Stomach (tissue), 8 donors: ENCODE measurements at regions not wholly inside any gene's neighbourhood (a gene's known extent, or its start where the extent isn't known, plus 50 kb on each side); places are given as distances from the start of the nearest gene placed in this dataset.

Experiments
- DNase-seq, 2 donors: peaks; one replicate each; pipeline versions ENCODE4 v3.0.0 to v3.0.0-alpha.2; 2013 to 2019
- H3K27ac ChIP-seq, 5 donors: fragments of 200-600 bp in 4 of 5; sonication (generic) in 4 of 5; one replicate each; pipeline ENCODE4 v1.5.1; 2013 to 2019; ENCODE audit warnings: mild to moderate bottlenecking in 1 of 5, moderate library complexity in 1 of 5
- H3K27me3 ChIP-seq, 3 donors: fragments of 200-600 bp; sonication (generic); one replicate each; pipeline ENCODE4 v1.5.1; 2017 to 2019; ENCODE audit warnings: mixed run types in 1 of 3
- H3K36me3 ChIP-seq, 4 donors: fragments of 200-600 bp; sonication (generic); 1 replicate in 3 of 4; 2 replicates in 1 of 4; pipeline ENCODE4 v1.5.1; 2016 to 2019
- H3K4me1 ChIP-seq, 4 donors: fragments of 200-600 bp; sonication (generic); one replicate each; pipeline ENCODE4 v1.5.1; 2016 to 2019
- H3K4me3 ChIP-seq, 4 donors: fragments of 200-600 bp; sonication (generic) in 3 of 4; one replicate each; pipeline ENCODE4 v1.5.1; 2016 to 2019; ENCODE audit warnings: mild to moderate bottlenecking in 1 of 4
- H3K9me3 ChIP-seq, 4 donors: fragments of 200-600 bp; sonication (generic); one replicate each; pipeline ENCODE4 v1.5.1; 2016 to 2019
- EP300 ChIP-seq: sonication (generic); formaldehyde crosslinking; IDR thresholded peaks from one replicate; pipeline ENCODE4 v1.6.1; 2017; ENCODE audit warnings: antibody characterized with exemption
- POLR2A ChIP-seq, 4 donors: fragments of 450-650 bp; IDR thresholded peaks; one replicate each; pipeline ENCODE4 v1.6.1; 2016; ENCODE audit warnings: antibody characterized with exemption in 4 of 4, control low read depth in 2 of 4, mild to moderate bottlenecking in 1 of 4, moderate library complexity in 1 of 4
- POLR2AphosphoS5 ChIP-seq, 3 donors: sonication (generic); formaldehyde crosslinking; IDR thresholded peaks; one replicate each; pipeline ENCODE4 v1.6.1; 2016; ENCODE audit warnings: antibody characterized with exemption in 3 of 3
- WGBS, 5 donors: extraction: QIAGEN DNeasy Blood & Tissue Kit in 3 of 5; methylation state at CpG; one replicate each; pipeline versions ENCODE4 v1.1.5 to v1.1.7; 2013 to 2018; 5-methylcytosine and 5-hydroxymethylcytosine counted together
- intact Hi-C: fragments of 100-400 bp; cut with DNase I; formaldehyde crosslinking; loops from one replicate; pipeline ENCODE4 v1.15.1; 2023; ENCODE audit warnings: low total_unique reads
- small RNA-seq, 4 donors: library from RNA; depleted of rRNA; stranded (forward); fragments of <200 nt; gene quantifications; one replicate each; pipeline ENCODE3, GENCODE V24; 2016
- TF ChIP-seq, protein P1 (sequence below), 7 experiments: fragments of 450-650 bp in 4 of 7; fragments of 200-600 bp in 3 of 7; sonication (generic) in 3 of 7; IDR thresholded peaks; one replicate each; pipeline ENCODE4 v1.5.1; 2016 to 2019; ENCODE audit warnings: antibody characterized with exemption in 7 of 7, control low read depth in 2 of 7, mild to moderate bottlenecking in 1 of 7
- donor health status: healthy with polysubstance abuse.
- donor health status: Bipolar disorder and iron deficiency.
- donor health status: healthy.

GRCh38 chr20:40977218-40977617, 51.4 kb upstream of the TOP1 start:
- DNase-seq: no peak
- Histone ChIP-seq H3K27ac (no peak overlapping the region), H3K9me3 (peaks cover 4 to 19% (median 13%) of the 10 kb centered on the region in 4 donors), H3K4me3 (no peak overlapping the region), H3K36me3 (no peaks in the 10 kb centered on the region), H3K4me1 (no peaks in the 10 kb centered on the region), H3K27me3 (no peaks in the 10 kb centered on the region)
- no peak for TF ChIP-seq POLR2A (IDR thresholded peaks at IDR 0.05)
- TF ChIP-seq, protein P1, sequence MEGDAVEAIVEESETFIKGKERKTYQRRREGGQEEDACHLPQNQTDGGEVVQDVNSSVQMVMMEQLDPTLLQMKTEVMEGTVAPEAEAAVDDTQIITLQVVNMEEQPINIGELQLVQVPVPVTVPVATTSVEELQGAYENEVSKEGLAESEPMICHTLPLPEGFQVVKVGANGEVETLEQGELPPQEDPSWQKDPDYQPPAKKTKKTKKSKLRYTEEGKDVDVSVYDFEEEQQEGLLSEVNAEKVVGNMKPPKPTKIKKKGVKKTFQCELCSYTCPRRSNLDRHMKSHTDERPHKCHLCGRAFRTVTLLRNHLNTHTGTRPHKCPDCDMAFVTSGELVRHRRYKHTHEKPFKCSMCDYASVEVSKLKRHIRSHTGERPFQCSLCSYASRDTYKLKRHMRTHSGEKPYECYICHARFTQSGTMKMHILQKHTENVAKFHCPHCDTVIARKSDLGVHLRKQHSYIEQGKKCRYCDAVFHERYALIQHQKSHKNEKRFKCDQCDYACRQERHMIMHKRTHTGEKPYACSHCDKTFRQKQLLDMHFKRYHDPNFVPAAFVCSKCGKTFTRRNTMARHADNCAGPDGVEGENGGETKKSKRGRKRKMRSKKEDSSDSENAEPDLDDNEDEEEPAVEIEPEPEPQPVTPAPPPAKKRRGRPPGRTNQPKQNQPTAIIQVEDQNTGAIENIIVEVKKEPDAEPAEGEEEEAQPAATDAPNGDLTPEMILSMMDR (IDR thresholded peaks at IDR 0.05): no peak
- TF ChIP-seq POLR2AphosphoS5 (IDR thresholded peaks at IDR 0.05): no peak
- TF ChIP-seq EP300: no peak
- intact Hi-C loops: no loop called here

DNA sequence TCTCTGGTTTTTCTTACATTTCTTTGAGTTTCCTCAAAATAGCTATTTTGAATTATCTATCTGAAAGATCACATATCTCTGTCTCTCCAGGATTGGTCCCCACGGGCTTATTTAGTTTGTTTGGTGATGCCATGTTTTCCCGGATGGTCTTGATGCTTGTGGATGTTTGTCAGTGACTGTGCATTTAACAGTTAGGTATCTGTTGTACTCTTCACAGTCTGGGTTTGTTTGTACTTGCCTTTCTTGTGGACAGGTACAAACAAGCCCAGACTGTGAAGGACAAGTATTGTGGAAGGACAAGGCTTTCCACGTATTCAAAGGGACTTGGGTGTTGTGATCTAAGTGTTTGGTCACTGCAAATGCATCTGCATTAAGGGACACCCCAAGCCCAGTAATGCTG, 49.9 kb upstream of the TOP1 start:
- Histone ChIP-seq H3K27ac (no peak overlapping the region), H3K9me3 (peaks cover 4 to 19% (median 13%) of the 10 kb centered on the region in 4 donors), H3K4me1 (no peaks in the 10 kb centered on the region), H3K4me3 (no peak overlapping the region), H3K27me3 (no peaks in the 10 kb centered on the region), H3K36me3 (no peaks in the 10 kb centered on the region)
- no peak for DNase-seq
- 76 to 86% (median 78%) methylated on average over 3 of the region's 3 CpGs for WGBS, 5 donors
- intact Hi-C loops: no loop called here
- TF ChIP-seq POLR2A (IDR thresholded peaks at IDR 0.05): no peak
- TF ChIP-seq EP300: no peak
- TF ChIP-seq, protein P1 (IDR thresholded peaks at IDR 0.05): no peak
- TF ChIP-seq POLR2AphosphoS5 (IDR thresholded peaks at IDR 0.05): no peak

Small RNAs in the stretch of these regions (small RNA-seq; reads per million reads assigned to genes)
- gene RNA5SP484: 0 reads per million in 4 donors
